ENCODE measurements at regions not wholly inside any gene's neighbourhood (a gene's known extent, or its start where the extent isn't known, plus 50 kb on each side); places are given as distances from the start of the nearest gene placed in this dataset.
A peak's percentile ranks its signal among the peaks of the same experiment; 100 is the strongest.

GRCh38 chr5:58248221-58248620 lies 211.7 kb downstream of the PLK2 start:
- no peak for FAIRE-seq
- no peak for TF ChIP-seq CTCF (IDR thresholded peaks at IDR 0.05; ENCODE audit: insufficient read depth, low read length, severe bottlenecking)
- H3K36me3 ChIP-seq (ENCODE audit: control insufficient read depth, insufficient read depth, low read length), result no peaks in the 10 kb centered on the region
- no peaks in the 10 kb centered on the region for H3K27me3 ChIP-seq (ENCODE audit: control insufficient read depth, insufficient read depth, low read length)
- H3K4me3 ChIP-seq (ENCODE audit: low read depth, low read length), result no peak overlapping the region
- no peak for DNase-seq (ENCODE audit: low read depth)

- no peaks in the 10 kb centered on the region for H3K36me3 ChIP-seq (ENCODE audit: control insufficient read depth, insufficient read depth, low read length)
- H3K27me3 ChIP-seq (ENCODE audit: control insufficient read depth, insufficient read depth, low read length), result no peaks in the 10 kb centered on the region
- no peak overlapping the region for H3K4me3 ChIP-seq (ENCODE audit: low read depth, low read length)
- no peak for TF ChIP-seq CTCF (IDR thresholded peaks at IDR 0.05; ENCODE audit: insufficient read depth, low read length, severe bottlenecking)
- DNase-seq (ENCODE audit: low read depth) (no peak), FAIRE-seq (peak; percentile 64)
These were observed 213.4 kb downstream of the PLK2 start for GRCh38 chr5:58246461-58246944.

GRCh38 chr5:58245476-58245840 lies 214.4 kb downstream of the PLK2 start:
- no peak for TF ChIP-seq CTCF (IDR thresholded peaks at IDR 0.05; ENCODE audit: insufficient read depth, low read length, severe bottlenecking)
- H3K27me3 ChIP-seq (ENCODE audit: control insufficient read depth, insufficient read depth, low read length), result no peaks in the 10 kb centered on the region
- FAIRE-seq, result no peak
- no peak overlapping the region for H3K4me3 ChIP-seq (ENCODE audit: low read depth, low read length)
- no peak for DNase-seq (ENCODE audit: low read depth)
- no peaks in the 10 kb centered on the region for H3K36me3 ChIP-seq (ENCODE audit: control insufficient read depth, insufficient read depth, low read length)

- Histone ChIP-seq H3K36me3 (ENCODE audit: control insufficient read depth, insufficient read depth, low read length) (no peaks in the 10 kb centered on the region), H3K27me3 (ENCODE audit: control insufficient read depth, insufficient read depth, low read length) (no peaks in the 10 kb centered on the region), H3K4me3 (ENCODE audit: low read depth, low read length) (no peak overlapping the region)
- FAIRE-seq, result no peak
- no peak for TF ChIP-seq CTCF (IDR thresholded peaks at IDR 0.05; ENCODE audit: insufficient read depth, low read length, severe bottlenecking)
- no peak for DNase-seq (ENCODE audit: low read depth)
These were observed 214.9 kb downstream of the PLK2 start for GRCh38 chr5:58244819-58245475.

- peak; percentile 89 for DNase-seq (ENCODE audit: low read depth)
- no peaks in the 10 kb centered on the region for H3K27me3 ChIP-seq (ENCODE audit: control insufficient read depth, insufficient read depth, low read length)
- no peak overlapping the region for H3K4me3 ChIP-seq (ENCODE audit: low read depth, low read length)
- no peaks in the 10 kb centered on the region for H3K36me3 ChIP-seq (ENCODE audit: control insufficient read depth, insufficient read depth, low read length)
- TF ChIP-seq CTCF (IDR thresholded peaks at IDR 0.05; ENCODE audit: insufficient read depth, low read length, severe bottlenecking), result no peak
- FAIRE-seq, result no peak
These were observed 218.5 kb downstream of the PLK2 start for GRCh38 chr5:58241389-58241788.

- FAIRE-seq (no peak), DNase-seq (ENCODE audit: low read depth) (peak; percentile 86)
- no peak overlapping the region for H3K4me3 ChIP-seq (ENCODE audit: low read depth, low read length)
- H3K27me3 ChIP-seq (ENCODE audit: control insufficient read depth, insufficient read depth, low read length), result no peaks in the 10 kb centered on the region
- H3K36me3 ChIP-seq (ENCODE audit: control insufficient read depth, insufficient read depth, low read length), result no peaks in the 10 kb centered on the region
- TF ChIP-seq CTCF (IDR thresholded peaks at IDR 0.05; ENCODE audit: insufficient read depth, low read length, severe bottlenecking), result no peak
These were observed 219.6 kb downstream of the PLK2 start for GRCh38 chr5:58240322-58240721.
